Prostate gland (tissue), 2 donors: ENCODE measurements at regions not wholly inside any gene's neighbourhood (a gene's known extent, or its start where the extent isn't known, plus 50 kb on each side); places are given as distances from the start of the nearest gene placed in this dataset.

Source experiments
- DNase-seq: peaks from one replicate; pipeline ENCODE4 v3.0.0-alpha.2; 2019; ENCODE audit warnings: low spot score
- H3K27ac ChIP-seq, 2 donors: fragments of 200-600 bp; sonication (generic); 2 replicates each; pipeline ENCODE4 v1.5.1; 2017 to 2019
- H3K27me3 ChIP-seq: fragments of 200-600 bp; sonication (generic); replicated peaks from 2 replicates; pipeline ENCODE4 v1.5.1; 2019; ENCODE audit not compliant: insufficient read depth
- H3K36me3 ChIP-seq, 2 donors: fragments of 200-600 bp; sonication (generic); 1 replicate in 1 of 2; 2 replicates in 1 of 2; pipeline versions ENCODE4 v1.5.1 to v1.8.1; 2017 to 2019
- H3K4me1 ChIP-seq: fragments of 200-600 bp; sonication (generic); replicated peaks from 2 replicates; pipeline ENCODE4 v1.5.1; 2019
- H3K4me3 ChIP-seq, 2 donors: fragments of 200-600 bp; sonication (generic); 2 replicates each; pipeline ENCODE4 v1.5.1; 2017 to 2019
- H3K9me3 ChIP-seq: fragments of 200-600 bp; sonication (generic); 2 replicates; pipeline ENCODE4 v1.5.1; 2017
- CTCF ChIP-seq, 4 experiments: fragments of 200-600 bp in 2 of 4; fragments of 450-650 bp in 2 of 4; sonication (generic) in 2 of 4; IDR thresholded peaks; 1 replicate in 3 of 4; 2 replicates in 1 of 4; pipeline ENCODE4 v1.5.1; 2016 to 2019; ENCODE audit warnings: antibody characterized with exemption in 4 of 4, mild to moderate bottlenecking in 2 of 4, moderate library complexity in 2 of 4
- POLR2A ChIP-seq: fragments of 450-650 bp; IDR thresholded peaks from one replicate; pipeline ENCODE4 v1.6.1; 2016; ENCODE audit warnings: antibody characterized with exemption, mild to moderate bottlenecking
- POLR2AphosphoS5 ChIP-seq: sonication (generic); formaldehyde crosslinking; IDR thresholded peaks from one replicate; pipeline ENCODE4 v1.6.1; 2017; ENCODE audit warnings: antibody characterized with exemption
- WGBS: methylation state at CpG from one replicate; pipeline ENCODE4 v1.1.5; 2018; 5-methylcytosine and 5-hydroxymethylcytosine counted together
- intact Hi-C: fragments of 100-400 bp; cut with DNase I; formaldehyde crosslinking; loops from one replicate; pipeline ENCODE4 v1.14.2; 2022

GRCh38 chr1:193774536-193775323, 588.3 kb upstream of the B3GALT2 start:
- Histone ChIP-seq H3K36me3 (no peaks in the 10 kb centered on the region), H3K27me3 (no peaks in the 10 kb centered on the region), H3K4me3 (no peak overlapping the region), H3K27ac (no peak overlapping the region), H3K4me1 (no peaks in the 10 kb centered on the region), H3K9me3 (no peaks in the 10 kb centered on the region)
- intact Hi-C loops = no loop called here
- 90% methylated on average over 2 of the region's 2 CpGs for WGBS
- no peak for DNase-seq
- TF ChIP-seq POLR2A (no peak), POLR2AphosphoS5 (no peak), CTCF (IDR thresholded peaks at IDR 0.05) (no peak)

- intact Hi-C loops = no loop called here
- no peak overlapping the region for H3K27ac ChIP-seq
- WGBS = 37% methylated on average over 2 of the region's 2 CpGs
- no peaks in the 10 kb centered on the region for H3K36me3 ChIP-seq
- TF ChIP-seq POLR2A = no peak
- no peak for TF ChIP-seq POLR2AphosphoS5
- no peak for TF ChIP-seq CTCF (IDR thresholded peaks at IDR 0.05)
- H3K27me3 ChIP-seq = no peaks in the 10 kb centered on the region
- H3K9me3 ChIP-seq = no peaks in the 10 kb centered on the region
- no peaks in the 10 kb centered on the region for H3K4me1 ChIP-seq
- no peak overlapping the region for H3K4me3 ChIP-seq
- DNase-seq = no peak
Observed at GRCh38 chr1:193771596-193771995, 585.2 kb upstream of the B3GALT2 start.

- intact Hi-C loops = no loop called here
- Histone ChIP-seq H3K4me1 (no peaks in the 10 kb centered on the region), H3K4me3 (no peak overlapping the region), H3K36me3 (no peaks in the 10 kb centered on the region), H3K27me3 (no peaks in the 10 kb centered on the region), H3K27ac (no peak overlapping the region), H3K9me3 (no peaks in the 10 kb centered on the region)
- no peak for DNase-seq
- no peak for TF ChIP-seq CTCF (IDR thresholded peaks at IDR 0.05)
- TF ChIP-seq POLR2A = no peak
- TF ChIP-seq POLR2AphosphoS5 = no peak
- 96% methylated on average over 2 of the region's 2 CpGs for WGBS
Observed at GRCh38 chr1:193769651-193770050, 583.2 kb upstream of the B3GALT2 start.

- TF ChIP-seq CTCF (IDR thresholded peaks at IDR 0.05) (no peak), POLR2A (no peak), POLR2AphosphoS5 (no peak)
- H3K4me1 ChIP-seq = no peaks in the 10 kb centered on the region
- H3K4me3 ChIP-seq = no peak overlapping the region
- 63% methylated on average over 6 of the region's 6 CpGs for WGBS
- intact Hi-C loops = no loop called here
- no peak for DNase-seq
- no peaks in the 10 kb centered on the region for H3K36me3 ChIP-seq
- H3K27ac ChIP-seq = no peak overlapping the region
- H3K27me3 ChIP-seq = no peaks in the 10 kb centered on the region
- no peaks in the 10 kb centered on the region for H3K9me3 ChIP-seq
Observed at GRCh38 chr1:193767886-193768285, 581.5 kb upstream of the B3GALT2 start.

- no peak for DNase-seq
- Histone ChIP-seq H3K4me1 (no peaks in the 10 kb centered on the region), H3K27ac (no peak overlapping the region), H3K9me3 (no peaks in the 10 kb centered on the region), H3K27me3 (no peaks in the 10 kb centered on the region), H3K4me3 (no peak overlapping the region), H3K36me3 (no peaks in the 10 kb centered on the region)
- 60% methylated on average over 5 of the region's 5 CpGs for WGBS
- TF ChIP-seq POLR2AphosphoS5 (no peak), POLR2A (no peak)
- intact Hi-C loops = no loop called here
Observed at GRCh38 chr1:193766329-193766728, 579.9 kb upstream of the B3GALT2 start.
